ENCODE measurements at regions not wholly inside any gene's neighbourhood (a gene's known extent, or its start where the extent isn't known, plus 50 kb on each side); places are given as distances from the start of the nearest gene placed in this dataset.

- ATAC-seq, result no peak
- Mint-ChIP-seq H3K4me1 (no peaks in the 10 kb centered on the region), H3K27me3 (peaks cover 5% of the 10 kb centered on the region), H3K9me3 (no peaks in the 10 kb centered on the region), H3K27ac (no peak overlapping the region), H3K4me3 (no peak overlapping the region)
- DNase-seq, result no peak
Observed at GRCh38 chr7:42429339-42429738, 192.3 kb upstream of the GLI3 start.

- Mint-ChIP-seq H3K4me3 (no peak overlapping the region), H3K27ac (no peak overlapping the region), H3K4me1 (no peaks in the 10 kb centered on the region), H3K27me3 (peaks cover 12% of the 10 kb centered on the region), H3K9me3 (no peaks in the 10 kb centered on the region)
- DNase-seq (no peak), ATAC-seq (no peak)
Observed at GRCh38 chr7:42426163-42426562, 189.2 kb upstream of the GLI3 start.

GRCh38 chr7:42414941-42415505 lies 178.0 kb upstream of the GLI3 start:
- Mint-ChIP-seq H3K4me1 (no peaks in the 10 kb centered on the region), H3K27ac (no peak overlapping the region), H3K9me3 (no peaks in the 10 kb centered on the region), H3K27me3 (no peaks in the 10 kb centered on the region), H3K4me3 (no peak overlapping the region)
- DNase-seq (no peak), ATAC-seq (no peak)

- Mint-ChIP-seq H3K4me1 (no peaks in the 10 kb centered on the region), H3K9me3 (no peaks in the 10 kb centered on the region), H3K27me3 (no peaks in the 10 kb centered on the region), H3K4me3 (no peak overlapping the region), H3K27ac (no peak overlapping the region)
- ATAC-seq (no peak), DNase-seq (no peak)
Observed at GRCh38 chr7:42414028-42414427, 177.0 kb upstream of the GLI3 start.

GRCh38 chr7:42409296-42409695 lies 172.3 kb upstream of the GLI3 start:
- H3K4me1 Mint-ChIP-seq, result no peaks in the 10 kb centered on the region
- H3K27ac Mint-ChIP-seq, result no peak overlapping the region

GRCh38 chr7:42407833-42408232 lies 170.8 kb upstream of the GLI3 start:
- Mint-ChIP-seq H3K9me3 (peaks cover 0 to under 1% of the 10 kb centered on the region in 2 donors), H3K27me3 (no peaks in the 10 kb centered on the region), H3K4me1 (no peaks in the 10 kb centered on the region), H3K27ac (no peak overlapping the region), H3K4me3 (no peak overlapping the region)
- no peak for ATAC-seq
- no peak for DNase-seq

More at GRCh38 chr7:42409296-42409695, 172.3 kb upstream of the GLI3 start:
- ATAC-seq (no peak), DNase-seq (no peak)
- no peak overlapping the region for H3K4me3 Mint-ChIP-seq
- H3K9me3 Mint-ChIP-seq, result no peaks in the 10 kb centered on the region
- no peaks in the 10 kb centered on the region for H3K27me3 Mint-ChIP-seq

- peaks cover 0 to 7% of the 10 kb centered on the region in 2 donors for H3K9me3 Mint-ChIP-seq
- ATAC-seq (no peak), DNase-seq (no peak)
- H3K4me3 Mint-ChIP-seq, result no peak overlapping the region
- H3K27ac Mint-ChIP-seq, result no peak overlapping the region
- H3K4me1 Mint-ChIP-seq, result no peaks in the 10 kb centered on the region
- no peaks in the 10 kb centered on the region for H3K27me3 Mint-ChIP-seq
Observed at GRCh38 chr7:42407021-42407710, 170.2 kb upstream of the GLI3 start.

- ATAC-seq, result no peak
- no peak overlapping the region for H3K27ac Mint-ChIP-seq
- peaks cover 0 to 14% of the 10 kb centered on the region in 2 donors for H3K9me3 Mint-ChIP-seq
- no peaks in the 10 kb centered on the region for H3K27me3 Mint-ChIP-seq
- DNase-seq, result no peak
- no peaks in the 10 kb centered on the region for H3K4me1 Mint-ChIP-seq
- no peak overlapping the region for H3K4me3 Mint-ChIP-seq
Observed at GRCh38 chr7:42406358-42406757, 169.3 kb upstream of the GLI3 start.

- DNase-seq (no peak), ATAC-seq (no peak)
- Mint-ChIP-seq H3K27me3 (no peaks in the 10 kb centered on the region), H3K4me1 (no peaks in the 10 kb centered on the region), H3K9me3 (peaks cover 0 to 14% of the 10 kb centered on the region in 2 donors), H3K27ac (no peak overlapping the region), H3K4me3 (no peak overlapping the region)
Observed at GRCh38 chr7:42405782-42406181, 168.8 kb upstream of the GLI3 start.

GRCh38 chr7:42403831-42404230 lies 166.8 kb upstream of the GLI3 start:
- H3K9me3 Mint-ChIP-seq, result peaks cover 0 to 14% of the 10 kb centered on the region in 2 donors
- no peak for DNase-seq
- H3K4me3 Mint-ChIP-seq, result no peak overlapping the region
- no peaks in the 10 kb centered on the region for H3K27me3 Mint-ChIP-seq
- H3K4me1 Mint-ChIP-seq, result no peaks in the 10 kb centered on the region
- no peak for ATAC-seq
- H3K27ac Mint-ChIP-seq, result no peak overlapping the region

GRCh38 chr7:42400961-42401360 lies 164.0 kb upstream of the GLI3 start:
- no peak for ATAC-seq
- no peaks in the 10 kb centered on the region for H3K4me1 Mint-ChIP-seq
- no peaks in the 10 kb centered on the region for H3K27me3 Mint-ChIP-seq
- H3K9me3 Mint-ChIP-seq, result peaks cover 0 to 14% of the 10 kb centered on the region in 2 donors
- no peak overlapping the region for H3K4me3 Mint-ChIP-seq
- H3K27ac Mint-ChIP-seq, result no peak overlapping the region
- no peak for DNase-seq

- Mint-ChIP-seq H3K27ac (no peak overlapping the region), H3K4me3 (no peak overlapping the region), H3K9me3 (peaks cover 0 to 14% of the 10 kb centered on the region in 2 donors), H3K4me1 (no peaks in the 10 kb centered on the region), H3K27me3 (no peaks in the 10 kb centered on the region)
- no peak for DNase-seq
- ATAC-seq, result no peak
Observed at GRCh38 chr7:42400211-42400772, 163.3 kb upstream of the GLI3 start.

- no peak overlapping the region for H3K4me3 Mint-ChIP-seq
- no peaks in the 10 kb centered on the region for H3K9me3 Mint-ChIP-seq
- no peak overlapping the region for H3K27ac Mint-ChIP-seq
- DNase-seq, result no peak
- no peak for ATAC-seq
- no peaks in the 10 kb centered on the region for H3K4me1 Mint-ChIP-seq
- H3K27me3 Mint-ChIP-seq, result no peaks in the 10 kb centered on the region
Observed at GRCh38 chr7:42395607-42396006, 158.6 kb upstream of the GLI3 start.

GRCh38 chr7:42392826-42393225 lies 155.8 kb upstream of the GLI3 start:
- Mint-ChIP-seq H3K4me3 (no peak overlapping the region), H3K9me3 (no peaks in the 10 kb centered on the region), H3K27ac (no peak overlapping the region), H3K4me1 (no peaks in the 10 kb centered on the region), H3K27me3 (no peaks in the 10 kb centered on the region)
- DNase-seq (no peak), ATAC-seq (no peak)

GRCh38 chr7:42389697-42390096 lies 152.7 kb upstream of the GLI3 start:
- no peaks in the 10 kb centered on the region for H3K27me3 Mint-ChIP-seq

GRCh38 chr7:42385912-42386311 lies 148.9 kb upstream of the GLI3 start:
- no peaks in the 10 kb centered on the region for H3K9me3 Mint-ChIP-seq
- no peak for DNase-seq
- ATAC-seq, result no peak
- no peaks in the 10 kb centered on the region for H3K4me1 Mint-ChIP-seq
- H3K4me3 Mint-ChIP-seq, result no peak overlapping the region
- H3K27me3 Mint-ChIP-seq, result no peaks in the 10 kb centered on the region
- H3K27ac Mint-ChIP-seq, result no peak overlapping the region

More at GRCh38 chr7:42389697-42390096, 152.7 kb upstream of the GLI3 start:
- ATAC-seq (no peak), DNase-seq (no peak)
- Mint-ChIP-seq H3K4me3 (no peak overlapping the region), H3K9me3 (no peaks in the 10 kb centered on the region), H3K27ac (no peak overlapping the region), H3K4me1 (no peaks in the 10 kb centered on the region)
